OCI-LY3 (cell line): ENCODE measurements at regions not wholly inside any gene's neighbourhood (a gene's known extent, or its start where the extent isn't known, plus 50 kb on each side); places are given as distances from the start of the nearest gene placed in this dataset.

ENCODE experiments used
- H2AFZ ChIP-seq: fragments of 200-600, 300-600 bp; shearing (Covaris generic); 2 replicates; pipeline ENCODE4 v1.6.0; 2014; ENCODE audit warnings: antibody characterized with exemption, low read depth, low read length
- H3K27ac ChIP-seq: fragments of 200-600, 300-600 bp; sonication (generic); 2 replicates; pipeline ENCODE4 v1.5.1; 2014; ENCODE audit warnings: mild to moderate bottlenecking, low read length, moderate library complexity, mixed read lengths
- H3K27me3 ChIP-seq: fragments of 200-600, 300-600 bp; sonication (generic); 2 replicates; pipeline ENCODE4 v1.6.1; 2014; ENCODE audit warnings: low read depth, low read length, mixed read lengths
- H3K36me3 ChIP-seq: fragments of 200-600, 300-600 bp; sonication (generic); replicated peaks from 2 replicates; pipeline ENCODE3; 2014; ENCODE audit warnings: low read depth, low read length, mixed read lengths
- H3K4me1 ChIP-seq: fragments of 300-600, 200-600 bp; sonication (generic); 2 replicates; pipeline ENCODE4 v1.6.1; 2014; ENCODE audit warnings: low read length, mixed read lengths
- H3K4me2 ChIP-seq: fragments of 200-600, 300-600 bp; sonication (generic); 2 replicates; pipeline ENCODE4 v1.6.1; 2014; ENCODE audit warnings: low read length, mixed read lengths
- H3K4me3 ChIP-seq: fragments of 300-600, 200-600 bp; sonication (generic); 2 replicates; pipeline ENCODE4 v1.5.1; 2014; ENCODE audit warnings: antibody characterized with exemption, mild to moderate bottlenecking, low read length, moderate library complexity
- H3K79me2 ChIP-seq: fragments of 300-600, 200-600 bp; shearing (Covaris generic); 2 replicates; pipeline ENCODE4 v1.6.1; 2014; ENCODE audit warnings: mild to moderate bottlenecking, low read length, mixed read lengths
- H3K9ac ChIP-seq: fragments of 300-600, 200-600 bp; shearing (Covaris generic); 2 replicates; pipeline ENCODE4 v1.6.0; 2014; ENCODE audit warnings: mild to moderate bottlenecking, low read length, moderate library complexity
- H3K9me3 ChIP-seq: fragments of 200-600, 300-600 bp; shearing (Covaris generic); 2 replicates; pipeline ENCODE4 v1.6.1; 2014; ENCODE audit warnings: low read length, mixed read lengths; ENCODE audit not compliant: insufficient read depth
- H4K20me1 ChIP-seq: fragments of 200-600, 300-600 bp; sonication (generic); 2 replicates; pipeline ENCODE4 v1.6.1; 2016; ENCODE audit warnings: low read length, mixed read lengths; ENCODE audit not compliant: insufficient read depth
- EZH2phosphoT487 ChIP-seq: fragments of 200-600 bp; shearing (Covaris generic); IDR thresholded peaks from 2 replicates; pipeline ENCODE4 v1.6.1; 2018; ENCODE audit warnings: antibody characterized with exemption, mixed run types, low read depth
- TF ChIP-seq, protein P1 (sequence below): fragments of 200-600, 300-600 bp; sonication (generic); IDR thresholded peaks from 2 replicates; pipeline ENCODE4 v1.5.1; 2014; ENCODE audit warnings: antibody characterized with exemption, low read length, low read depth

DNA sequence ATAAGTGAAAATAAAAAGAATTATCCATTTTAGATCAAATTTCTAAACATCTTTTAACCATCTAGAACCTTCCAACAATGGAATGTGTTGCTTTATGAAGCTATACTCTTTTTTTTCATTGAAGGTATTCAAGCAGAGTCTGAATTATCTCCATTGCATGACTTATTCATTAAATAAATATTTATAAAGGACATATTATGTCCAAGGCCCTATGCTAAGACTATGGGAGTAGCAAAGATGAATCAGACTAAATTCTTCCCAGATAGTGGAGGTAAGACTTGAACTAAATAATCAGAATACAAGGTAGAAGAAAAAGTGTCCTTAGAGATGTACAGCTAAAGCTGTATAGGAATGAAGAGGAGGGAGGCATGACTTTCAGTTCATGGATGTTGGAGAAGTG, 215.5 kb upstream of the RGMB start:
- no peak overlapping the region for H3K4me3 ChIP-seq
- no peaks in the 10 kb centered on the region for H3K27me3 ChIP-seq
- no peaks in the 10 kb centered on the region for H3K4me1 ChIP-seq
- no peaks in the 10 kb centered on the region for H3K9me3 ChIP-seq
- no peak overlapping the region for H3K9ac ChIP-seq
- TF ChIP-seq EZH2phosphoT487 = no peak
- TF ChIP-seq, protein P1, sequence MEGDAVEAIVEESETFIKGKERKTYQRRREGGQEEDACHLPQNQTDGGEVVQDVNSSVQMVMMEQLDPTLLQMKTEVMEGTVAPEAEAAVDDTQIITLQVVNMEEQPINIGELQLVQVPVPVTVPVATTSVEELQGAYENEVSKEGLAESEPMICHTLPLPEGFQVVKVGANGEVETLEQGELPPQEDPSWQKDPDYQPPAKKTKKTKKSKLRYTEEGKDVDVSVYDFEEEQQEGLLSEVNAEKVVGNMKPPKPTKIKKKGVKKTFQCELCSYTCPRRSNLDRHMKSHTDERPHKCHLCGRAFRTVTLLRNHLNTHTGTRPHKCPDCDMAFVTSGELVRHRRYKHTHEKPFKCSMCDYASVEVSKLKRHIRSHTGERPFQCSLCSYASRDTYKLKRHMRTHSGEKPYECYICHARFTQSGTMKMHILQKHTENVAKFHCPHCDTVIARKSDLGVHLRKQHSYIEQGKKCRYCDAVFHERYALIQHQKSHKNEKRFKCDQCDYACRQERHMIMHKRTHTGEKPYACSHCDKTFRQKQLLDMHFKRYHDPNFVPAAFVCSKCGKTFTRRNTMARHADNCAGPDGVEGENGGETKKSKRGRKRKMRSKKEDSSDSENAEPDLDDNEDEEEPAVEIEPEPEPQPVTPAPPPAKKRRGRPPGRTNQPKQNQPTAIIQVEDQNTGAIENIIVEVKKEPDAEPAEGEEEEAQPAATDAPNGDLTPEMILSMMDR = no peak
- no peak overlapping the region for H3K27ac ChIP-seq
- H2AFZ ChIP-seq = no peak overlapping the region
- H3K79me2 ChIP-seq = no peaks in the 10 kb centered on the region
- no peaks in the 10 kb centered on the region for H4K20me1 ChIP-seq
- H3K36me3 ChIP-seq = no peaks in the 10 kb centered on the region
- no peak overlapping the region for H3K4me2 ChIP-seq

DNA sequence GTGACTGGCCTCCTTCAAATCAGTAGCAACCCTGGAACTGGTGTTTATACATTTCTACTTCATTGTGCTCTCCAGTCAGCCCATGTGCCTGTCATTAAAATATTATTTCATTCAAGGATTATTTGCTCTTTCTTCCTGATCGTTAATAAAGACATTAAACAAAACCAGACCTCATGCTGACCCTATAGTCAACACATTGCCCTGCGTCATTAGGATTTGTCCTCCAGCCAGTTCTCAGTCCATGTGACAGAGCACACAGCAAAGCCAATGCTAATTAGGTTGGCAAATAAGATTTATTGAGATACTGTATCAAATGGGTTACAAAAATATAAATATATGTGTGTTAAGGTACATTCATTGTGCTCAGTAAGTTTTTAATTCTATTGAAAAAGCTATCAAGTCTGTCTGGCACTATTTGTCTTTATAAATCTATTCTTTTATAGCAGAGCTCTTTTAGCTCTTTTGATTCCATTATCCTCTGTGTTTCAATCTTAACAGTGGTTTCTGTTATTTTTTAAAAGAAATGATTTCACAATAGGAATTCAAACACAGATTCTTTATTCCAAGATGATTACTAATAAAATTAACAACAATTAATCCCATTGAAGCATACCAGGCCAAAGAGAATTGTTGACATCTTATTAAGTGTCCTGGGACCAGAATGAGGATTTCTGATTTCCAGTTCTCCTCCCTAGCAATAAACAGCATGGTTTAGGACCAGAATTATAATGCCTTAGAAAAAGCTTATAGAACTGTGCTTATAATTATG, 209.4 kb upstream of the RGMB start:
- Histone ChIP-seq H3K36me3 (no peaks in the 10 kb centered on the region), H3K27ac (no peak overlapping the region)

DNA sequence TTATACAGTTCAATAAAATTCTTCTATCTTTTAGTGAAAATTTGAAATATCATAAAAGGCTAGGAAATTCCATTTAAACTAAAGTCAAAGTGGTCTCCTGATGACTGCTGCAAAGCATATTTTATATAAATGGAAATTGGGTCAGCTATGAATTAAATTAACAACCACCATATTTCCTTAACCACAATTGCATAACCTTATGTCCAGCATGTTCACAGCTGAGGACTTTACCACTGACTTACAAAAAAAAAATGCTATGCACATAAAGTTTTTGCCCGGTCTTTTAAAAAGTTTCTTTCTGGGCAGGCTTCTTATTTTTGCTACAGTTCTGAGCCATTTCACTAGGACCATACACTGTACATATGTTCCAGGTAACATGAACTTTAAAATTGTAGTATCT, 208.6 kb upstream of the RGMB start:
- Histone ChIP-seq H3K9me3 (no peaks in the 10 kb centered on the region), H2AFZ (no peak overlapping the region), H4K20me1 (no peaks in the 10 kb centered on the region), H3K36me3 (no peaks in the 10 kb centered on the region), H3K27ac (no peak overlapping the region), H3K4me1 (no peaks in the 10 kb centered on the region), H3K9ac (no peak overlapping the region), H3K4me3 (no peak overlapping the region), H3K4me2 (no peak overlapping the region), H3K79me2 (no peaks in the 10 kb centered on the region), H3K27me3 (no peaks in the 10 kb centered on the region)
- TF ChIP-seq, protein P1 = no peak
- TF ChIP-seq EZH2phosphoT487 = no peak

More for the DNA sequence above, 209.4 kb upstream of the RGMB start:
- Histone ChIP-seq H4K20me1 (no peaks in the 10 kb centered on the region), H3K4me3 (no peak overlapping the region), H3K4me2 (no peak overlapping the region), H3K79me2 (no peaks in the 10 kb centered on the region), H3K27me3 (no peaks in the 10 kb centered on the region), H2AFZ (no peak overlapping the region), H3K9ac (no peak overlapping the region), H3K9me3 (no peaks in the 10 kb centered on the region), H3K4me1 (no peaks in the 10 kb centered on the region)
- no peak for TF ChIP-seq EZH2phosphoT487
- TF ChIP-seq, protein P1 = no peak

DNA sequence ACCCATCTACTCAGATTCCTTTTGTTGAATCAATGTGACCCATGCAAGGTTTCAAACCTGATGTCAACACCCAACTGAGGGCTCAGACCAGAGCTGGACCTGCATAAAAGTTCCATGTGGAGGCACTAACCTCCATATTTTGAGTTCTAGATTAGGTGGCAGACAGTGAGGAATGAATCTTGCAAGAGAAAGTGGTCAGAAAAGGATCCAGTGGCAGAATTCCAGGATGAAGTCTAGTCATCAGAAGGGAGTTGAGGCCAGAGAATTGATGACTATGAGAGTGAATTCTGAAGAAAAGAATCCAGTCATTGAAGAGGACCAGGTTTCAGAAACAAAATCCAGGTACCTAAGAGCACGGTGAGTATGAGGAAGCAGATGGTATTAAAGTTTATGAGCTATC, 205.1 kb upstream of the RGMB start:
- Histone ChIP-seq H3K27ac (no peak overlapping the region), H3K9ac (no peak overlapping the region), H3K27me3 (no peaks in the 10 kb centered on the region), H2AFZ (no peak overlapping the region), H3K9me3 (no peaks in the 10 kb centered on the region), H3K4me3 (no peak overlapping the region), H3K4me1 (no peaks in the 10 kb centered on the region), H3K36me3 (no peaks in the 10 kb centered on the region), H3K79me2 (no peaks in the 10 kb centered on the region), H3K4me2 (no peak overlapping the region), H4K20me1 (no peaks in the 10 kb centered on the region)
- TF ChIP-seq, protein P1 = no peak
- no peak for TF ChIP-seq EZH2phosphoT487
